CD8-positive, alpha-beta memory T cell (primary cell): ENCODE measurements at regions not wholly inside any gene's neighbourhood (a gene's known extent, or its start where the extent isn't known, plus 50 kb on each side); places are given as distances from the start of the nearest gene placed in this dataset.

Experiments used
- CTCF ChIA-PET: fragments of 350-600 bp; sonication (Branson Sonifier 250); formaldehyde crosslinking; loops from one replicate; lab custom pipeline; 2021; ENCODE audit warnings: antibody characterized with exemption; lab: Charles Lee
- POLR2A ChIA-PET: fragments of 350-600 bp; sonication (Branson Sonifier 250); formaldehyde crosslinking; loops from one replicate; lab custom pipeline; 2021; ENCODE audit warnings: antibody characterized with exemption; lab: Charles Lee
- DNase-seq, 5 donors: peaks; one replicate each; pipeline versions ENCODE4 v3.0.0 to v3.0.0-alpha.2; 2020 to 2022; ENCODE audit warnings: mixed read lengths in 1 of 5
- H3K27ac ChIP-seq: one replicate; pipeline ENCODE4 v1.7.0; 2013; ENCODE audit warnings: low read depth, mild to moderate bottlenecking, low read length, moderate library complexity
- H3K27me3 ChIP-seq: 2 replicates; pipeline ENCODE4 v1.7.0; 2013; ENCODE audit warnings: low read length, mild to moderate bottlenecking; ENCODE audit not compliant: insufficient read depth, poor library complexity, severe bottlenecking
- H3K36me3 ChIP-seq: 2 replicates; pipeline ENCODE4 v1.7.0; 2013; ENCODE audit warnings: mild to moderate bottlenecking, low read length, moderate library complexity; ENCODE audit not compliant: insufficient read depth
- H3K4me1 ChIP-seq: 2 replicates; pipeline ENCODE4 v1.7.0; 2013; ENCODE audit warnings: mild to moderate bottlenecking, low read length, moderate library complexity; ENCODE audit not compliant: insufficient read depth
- H3K4me3 ChIP-seq: 2 replicates; pipeline ENCODE4 v1.7.0; 2013; ENCODE audit warnings: mild to moderate bottlenecking, low read length
- H3K9me3 ChIP-seq: 2 replicates; pipeline ENCODE4 v1.7.0; 2013; ENCODE audit warnings: mild to moderate bottlenecking, low read length
- H3K27ac Mint-ChIP-seq, 8 donors: one replicate each; pipeline ENCODE4 v1.8.0; 2020 to 2021; ENCODE audit warnings: mixed read lengths in 8 of 8, mild to moderate bottlenecking in 6 of 8, inconsistent platforms in 3 of 8, moderate library complexity in 3 of 8
- H3K27me3 Mint-ChIP-seq, 2 donors: one replicate each; pipeline ENCODE4 v1.8.0; 2020 to 2021; ENCODE audit warnings: mixed read lengths in 2 of 2, mild to moderate bottlenecking in 1 of 2, moderate library complexity in 1 of 2
- H3K36me3 Mint-ChIP-seq, 3 donors: one replicate each; pipeline ENCODE4 v1.8.0; 2020 to 2021; ENCODE audit warnings: mixed read lengths in 3 of 3, inconsistent platforms in 1 of 3, mild to moderate bottlenecking in 1 of 3
- H3K4me1 Mint-ChIP-seq, 3 donors: one replicate each; pipeline ENCODE4 v1.8.0; 2020 to 2021; ENCODE audit warnings: mixed read lengths in 3 of 3, inconsistent platforms in 1 of 3, mild to moderate bottlenecking in 1 of 3
- H3K4me3 Mint-ChIP-seq, 7 donors: one replicate each; pipeline ENCODE4 v1.8.0; 2020 to 2021; ENCODE audit warnings: mixed read lengths in 7 of 7, mild to moderate bottlenecking in 6 of 7, moderate library complexity in 4 of 7, inconsistent platforms in 2 of 7
- H3K9me3 Mint-ChIP-seq, 5 donors: one replicate each; pipeline ENCODE4 v1.8.0; 2020 to 2022; ENCODE audit warnings: mixed read lengths in 5 of 5, mild to moderate bottlenecking in 3 of 5, moderate library complexity in 2 of 5, inconsistent platforms in 1 of 5

GRCh38 chr13:74027161-74027779, 106.9 kb downstream of the KLF12 start:
- ChIA-PET POLR2A (interaction anchor here (0.7 to 1.6 kb wide), 3 partner anchors 106 to 262 kb away, joined by 3 to 12 read pairs (median 3); partner anchors contain the start of gene KLF12), CTCF (interaction anchor here (0.7 to 1.5 kb wide), 7 partner anchors 11 to 260 kb away, joined by 3 to 10 read pairs (median 3); no protein-coding TSS in a partner anchor)
- Mint-ChIP-seq H3K27ac (peak overlapping the region; percentile 81 to 97 (median 90)), H3K4me1 (peaks cover 83 to 97% (median 96%) of the 10 kb centered on the region in 3 donors), H3K36me3 (peaks cover 14 to 17% (median 15%) of the 10 kb centered on the region in 3 donors), H3K4me3 (peak overlapping the region; percentile 73 to 92 (median 85)), H3K27me3 (no peaks in the 10 kb centered on the region), H3K9me3 (peaks cover 0 to 2% (median 0%) of the 10 kb centered on the region in 5 donors)
- Histone ChIP-seq H3K9me3 (no peaks in the 10 kb centered on the region), H3K4me3 (peak overlapping the region; percentile 32), H3K27ac (no peak overlapping the region), H3K36me3 (peaks cover 8% of the 10 kb centered on the region), H3K4me1 (peaks cover 63% of the 10 kb centered on the region), H3K27me3 (no peaks in the 10 kb centered on the region)
- no peak for DNase-seq

GRCh38 chr13:74026753-74027152, 107.5 kb downstream of the KLF12 start:
- peaks cover 8% of the 10 kb centered on the region for H3K36me3 ChIP-seq
- no peaks in the 10 kb centered on the region for H3K27me3 Mint-ChIP-seq
- peaks cover 83 to 97% (median 96%) of the 10 kb centered on the region in 3 donors for H3K4me1 Mint-ChIP-seq
- H3K27me3 ChIP-seq: no peaks in the 10 kb centered on the region
- peaks cover 16 to 22% (median 18%) of the 10 kb centered on the region in 3 donors for H3K36me3 Mint-ChIP-seq
- H3K9me3 Mint-ChIP-seq: peaks cover 0 to 2% (median 0%) of the 10 kb centered on the region in 5 donors
- H3K4me1 ChIP-seq: peaks cover 65% of the 10 kb centered on the region
- ChIA-PET CTCF (interaction anchor here (0.7 to 1.5 kb wide), 7 partner anchors 12 to 260 kb away, joined by 3 to 10 read pairs (median 3); no protein-coding TSS in a partner anchor), POLR2A (interaction anchor here (1.2 to 1.6 kb wide), 2 partner anchors 106 to 262 kb away, joined by 3 to 12 read pairs; partner anchors contain the start of gene KLF12)
- no peak overlapping the region for H3K27ac ChIP-seq
- peak overlapping the region; percentile 73 to 92 (median 85) for H3K4me3 Mint-ChIP-seq
- peak overlapping the region; percentile 81 to 97 (median 90) for H3K27ac Mint-ChIP-seq
- H3K9me3 ChIP-seq: no peaks in the 10 kb centered on the region
- DNase-seq: peak; percentile 53 to 81 (median 69)
- H3K4me3 ChIP-seq: peak overlapping the region; percentile 32

- Mint-ChIP-seq H3K9me3 (peaks cover 0 to 2% (median 0%) of the 10 kb centered on the region in 5 donors), H3K27me3 (no peaks in the 10 kb centered on the region), H3K27ac (peak overlapping the region; percentile 62 to 90 (median 84)), H3K36me3 (peaks cover 13 to 30% (median 20%) of the 10 kb centered on the region in 3 donors), H3K4me1 (peaks cover 76 to 96% (median 93%) of the 10 kb centered on the region in 3 donors), H3K4me3 (peak overlapping the region; percentile 3 to 76 (median 66))
- H3K4me1 ChIP-seq: peaks cover 71% of the 10 kb centered on the region
- H3K27ac ChIP-seq: no peak overlapping the region
- no peaks in the 10 kb centered on the region for H3K27me3 ChIP-seq
- H3K9me3 ChIP-seq: no peaks in the 10 kb centered on the region
- DNase-seq: no peak
- H3K36me3 ChIP-seq: peaks cover 8% of the 10 kb centered on the region
- POLR2A ChIA-PET: interaction anchor here (0.7 to 1.1 kb wide), 3 partner anchors 22 to 45 kb away, joined by 3 to 4 read pairs (median 4); no protein-coding TSS in a partner anchor
- CTCF ChIA-PET: interaction anchor here (2.6 kb wide), 1 partner anchor 262 kb away, joined by 12 read pairs; no protein-coding TSS in a partner anchor
- peak overlapping the region; percentile 13 for H3K4me3 ChIP-seq
Observed at GRCh38 chr13:74025369-74025768, 108.8 kb downstream of the KLF12 start.

GRCh38 chr13:74024856-74025255, 109.3 kb downstream of the KLF12 start:
- Mint-ChIP-seq H3K36me3 (peaks cover 16 to 34% (median 20%) of the 10 kb centered on the region in 3 donors), H3K9me3 (peaks cover 0 to 2% (median 0%) of the 10 kb centered on the region in 5 donors), H3K27me3 (no peaks in the 10 kb centered on the region), H3K27ac (peak overlapping the region in 7 of 8 donors; percentile 62 to 90 (median 87)), H3K4me1 (peaks cover 73 to 96% (median 93%) of the 10 kb centered on the region in 3 donors), H3K4me3 (peak overlapping the region; percentile 3 to 76 (median 66))
- H3K27ac ChIP-seq: no peak overlapping the region
- DNase-seq: peak in 1 of 5 donors; percentile 41
- CTCF ChIA-PET: interaction anchor here (0.7 to 2.6 kb wide), 3 partner anchors 51 to 263 kb away, joined by 3 to 12 read pairs (median 3); no protein-coding TSS in a partner anchor
- H3K4me1 ChIP-seq: peaks cover 68% of the 10 kb centered on the region
- H3K27me3 ChIP-seq: no peaks in the 10 kb centered on the region
- H3K36me3 ChIP-seq: peaks cover 8% of the 10 kb centered on the region
- POLR2A ChIA-PET: interaction anchor here (0.7 to 1.1 kb wide), 3 partner anchors 23 to 46 kb away, joined by 3 to 4 read pairs (median 4); no protein-coding TSS in a partner anchor
- H3K9me3 ChIP-seq: no peaks in the 10 kb centered on the region
- peak overlapping the region; percentile 13 for H3K4me3 ChIP-seq

GRCh38 chr13:74024314-74024713, 109.9 kb downstream of the KLF12 start:
- no peaks in the 10 kb centered on the region for H3K27me3 ChIP-seq
- H3K4me1 ChIP-seq: peaks cover 63% of the 10 kb centered on the region
- H3K27ac Mint-ChIP-seq: peak overlapping the region in 7 of 8 donors; percentile 12 to 90 (median 31)
- POLR2A ChIA-PET: interaction anchor here (0.8 to 1.0 kb wide), 2 partner anchors 38 to 46 kb away, joined by 3 to 4 read pairs; no protein-coding TSS in a partner anchor
- H3K27ac ChIP-seq: no peak overlapping the region
- CTCF ChIA-PET: interaction anchor here (0.7 to 2.6 kb wide), 3 partner anchors 51 to 263 kb away, joined by 3 to 12 read pairs (median 3); no protein-coding TSS in a partner anchor
- no peaks in the 10 kb centered on the region for H3K9me3 ChIP-seq
- H3K4me3 ChIP-seq: no peak overlapping the region
- H3K36me3 ChIP-seq: peaks cover 8% of the 10 kb centered on the region
- peak overlapping the region in 3 of 7 donors; percentile 4 to 75 (median 34) for H3K4me3 Mint-ChIP-seq
- no peak for DNase-seq
- H3K36me3 Mint-ChIP-seq: peaks cover 16 to 34% (median 20%) of the 10 kb centered on the region in 3 donors
- peaks cover 0 to 2% (median 0%) of the 10 kb centered on the region in 5 donors for H3K9me3 Mint-ChIP-seq
- H3K4me1 Mint-ChIP-seq: peaks cover 71 to 96% (median 93%) of the 10 kb centered on the region in 3 donors
- no peaks in the 10 kb centered on the region for H3K27me3 Mint-ChIP-seq

- H3K4me1 Mint-ChIP-seq: peaks cover 67 to 94% (median 90%) of the 10 kb centered on the region in 3 donors
Observed at GRCh38 chr13:74023484-74023883, 110.7 kb downstream of the KLF12 start.

GRCh38 chr13:74021505-74021904, 112.7 kb downstream of the KLF12 start:
- Histone ChIP-seq H3K4me1 (peaks cover 52% of the 10 kb centered on the region), H3K27me3 (no peaks in the 10 kb centered on the region), H3K4me3 (no peak overlapping the region), H3K9me3 (no peaks in the 10 kb centered on the region), H3K27ac (no peak overlapping the region), H3K36me3 (peaks cover 8% of the 10 kb centered on the region)
- DNase-seq: no peak
- Mint-ChIP-seq H3K9me3 (peaks cover 0 to 2% (median 0%) of the 10 kb centered on the region in 5 donors), H3K27ac (peak overlapping the region in 4 of 8 donors; percentile 3 to 64 (median 6)), H3K27me3 (no peaks in the 10 kb centered on the region), H3K4me1 (peaks cover 64 to 94% (median 90%) of the 10 kb centered on the region in 3 donors), H3K36me3 (peaks cover 16 to 38% (median 20%) of the 10 kb centered on the region in 3 donors), H3K4me3 (peak overlapping the region in 1 of 7 donors; percentile 64)
- ChIA-PET CTCF (no interaction called here), POLR2A (no interaction called here)

More at GRCh38 chr13:74023484-74023883, 110.7 kb downstream of the KLF12 start:
- ChIA-PET CTCF (interaction anchor here (2.6 kb wide), 1 partner anchor 264 kb away, joined by 12 read pairs; no protein-coding TSS in a partner anchor), POLR2A (interaction anchor here (0.6 to 1.0 kb wide), 2 partner anchors 10 to 39 kb away, joined by 3 read pairs; no protein-coding TSS in a partner anchor)
- no peaks in the 10 kb centered on the region for H3K27me3 ChIP-seq
- H3K9me3 ChIP-seq: no peaks in the 10 kb centered on the region
- peak overlapping the region in 2 of 7 donors; percentile 4 to 43 for H3K4me3 Mint-ChIP-seq
- DNase-seq: no peak
- H3K36me3 ChIP-seq: peaks cover 8% of the 10 kb centered on the region
- H3K36me3 Mint-ChIP-seq: peaks cover 16 to 34% (median 20%) of the 10 kb centered on the region in 3 donors
- H3K9me3 Mint-ChIP-seq: peaks cover 0 to 2% (median 0%) of the 10 kb centered on the region in 5 donors
- peak overlapping the region in 7 of 8 donors; percentile 7 to 66 (median 50) for H3K27ac Mint-ChIP-seq
- H3K4me1 ChIP-seq: peaks cover 57% of the 10 kb centered on the region
- no peak overlapping the region for H3K4me3 ChIP-seq
- no peaks in the 10 kb centered on the region for H3K27me3 Mint-ChIP-seq
- no peak overlapping the region for H3K27ac ChIP-seq
